ENCODE measurements at regions not wholly inside any gene's neighbourhood (a gene's known extent, or its start where the extent isn't known, plus 50 kb on each side); places are given as distances from the start of the nearest gene placed in this dataset.

DNA sequence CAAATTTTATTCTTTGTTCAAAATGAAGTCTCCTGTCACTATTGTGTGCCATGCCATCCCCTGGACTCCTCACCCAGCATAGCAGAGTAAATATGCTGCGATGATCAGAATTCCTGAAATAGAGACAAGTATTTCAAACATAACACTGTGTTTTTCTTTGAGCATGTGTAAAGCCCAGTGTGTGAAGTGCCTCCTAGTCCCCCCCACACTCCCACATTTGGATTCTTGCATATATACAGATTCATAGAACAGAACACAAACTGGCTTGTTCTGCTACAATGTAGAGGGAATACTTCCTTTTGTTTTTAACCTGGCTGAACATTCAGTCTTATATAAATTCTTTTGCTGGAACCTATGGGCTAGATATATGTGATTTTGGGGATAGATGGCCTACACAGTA lies 84.9 kb downstream of the NUDT12 start:
- no peaks in the 10 kb centered on the region for H3K36me3 ChIP-seq
- 71% methylated on average over 1 of the region's 1 CpG for WGBS
- no peaks in the 10 kb centered on the region for H3K4me1 ChIP-seq (replicated peaks)
- no peaks in the 10 kb centered on the region for H3K27me3 ChIP-seq (replicated peaks; ENCODE audit: insufficient read depth)
- no peaks in the 10 kb centered on the region for H3K9me3 ChIP-seq
- TF ChIP-seq POLR2AphosphoS5 (IDR thresholded peaks at IDR 0.05) (no peak), POLR2A (IDR thresholded peaks at IDR 0.05) (no peak)
- TF ChIP-seq, protein P1, sequence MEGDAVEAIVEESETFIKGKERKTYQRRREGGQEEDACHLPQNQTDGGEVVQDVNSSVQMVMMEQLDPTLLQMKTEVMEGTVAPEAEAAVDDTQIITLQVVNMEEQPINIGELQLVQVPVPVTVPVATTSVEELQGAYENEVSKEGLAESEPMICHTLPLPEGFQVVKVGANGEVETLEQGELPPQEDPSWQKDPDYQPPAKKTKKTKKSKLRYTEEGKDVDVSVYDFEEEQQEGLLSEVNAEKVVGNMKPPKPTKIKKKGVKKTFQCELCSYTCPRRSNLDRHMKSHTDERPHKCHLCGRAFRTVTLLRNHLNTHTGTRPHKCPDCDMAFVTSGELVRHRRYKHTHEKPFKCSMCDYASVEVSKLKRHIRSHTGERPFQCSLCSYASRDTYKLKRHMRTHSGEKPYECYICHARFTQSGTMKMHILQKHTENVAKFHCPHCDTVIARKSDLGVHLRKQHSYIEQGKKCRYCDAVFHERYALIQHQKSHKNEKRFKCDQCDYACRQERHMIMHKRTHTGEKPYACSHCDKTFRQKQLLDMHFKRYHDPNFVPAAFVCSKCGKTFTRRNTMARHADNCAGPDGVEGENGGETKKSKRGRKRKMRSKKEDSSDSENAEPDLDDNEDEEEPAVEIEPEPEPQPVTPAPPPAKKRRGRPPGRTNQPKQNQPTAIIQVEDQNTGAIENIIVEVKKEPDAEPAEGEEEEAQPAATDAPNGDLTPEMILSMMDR (IDR thresholded peaks at IDR 0.05), result no peak
- DNase-seq (ENCODE audit: low spot score), result no peak
- no peak overlapping the region for H3K27ac ChIP-seq
- intact Hi-C loops (cut with DNase I), result no loop called here
- H3K4me3 ChIP-seq, result no peak overlapping the region

DNA sequence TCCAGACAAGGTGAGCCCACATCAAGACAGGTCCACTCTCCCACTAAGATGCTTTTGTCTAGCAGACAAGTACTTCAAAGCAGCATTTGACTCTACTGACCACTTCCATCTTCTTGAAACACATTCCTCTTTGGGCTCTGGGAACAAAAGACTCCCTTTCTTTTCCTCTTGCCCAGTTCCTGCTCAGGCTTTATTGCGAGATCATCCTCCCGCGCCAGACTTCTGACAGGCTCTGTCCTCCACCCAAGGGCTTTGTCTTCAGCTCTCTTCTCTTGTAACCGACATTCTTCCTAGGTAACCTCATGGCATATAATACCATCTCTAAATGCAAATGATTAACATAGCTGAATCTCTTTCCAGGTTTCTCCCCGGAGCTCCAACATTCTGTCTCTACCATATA lies 85.8 kb downstream of the NUDT12 start:
- H3K4me3 ChIP-seq, result no peak overlapping the region
- DNase-seq (ENCODE audit: low spot score), result no peak
- no peaks in the 10 kb centered on the region for H3K27me3 ChIP-seq (replicated peaks; ENCODE audit: insufficient read depth)
- no peaks in the 10 kb centered on the region for H3K4me1 ChIP-seq (replicated peaks)
- no peaks in the 10 kb centered on the region for H3K36me3 ChIP-seq
- intact Hi-C loops (cut with DNase I), result no loop called here
- no peak overlapping the region for H3K27ac ChIP-seq
- WGBS, result 53% methylated on average over 5 of the region's 5 CpGs
- TF ChIP-seq POLR2A (IDR thresholded peaks at IDR 0.05) (no peak), POLR2AphosphoS5 (IDR thresholded peaks at IDR 0.05) (no peak)
- TF ChIP-seq, protein P1 (IDR thresholded peaks at IDR 0.05), result no peak
- no peaks in the 10 kb centered on the region for H3K9me3 ChIP-seq

DNA sequence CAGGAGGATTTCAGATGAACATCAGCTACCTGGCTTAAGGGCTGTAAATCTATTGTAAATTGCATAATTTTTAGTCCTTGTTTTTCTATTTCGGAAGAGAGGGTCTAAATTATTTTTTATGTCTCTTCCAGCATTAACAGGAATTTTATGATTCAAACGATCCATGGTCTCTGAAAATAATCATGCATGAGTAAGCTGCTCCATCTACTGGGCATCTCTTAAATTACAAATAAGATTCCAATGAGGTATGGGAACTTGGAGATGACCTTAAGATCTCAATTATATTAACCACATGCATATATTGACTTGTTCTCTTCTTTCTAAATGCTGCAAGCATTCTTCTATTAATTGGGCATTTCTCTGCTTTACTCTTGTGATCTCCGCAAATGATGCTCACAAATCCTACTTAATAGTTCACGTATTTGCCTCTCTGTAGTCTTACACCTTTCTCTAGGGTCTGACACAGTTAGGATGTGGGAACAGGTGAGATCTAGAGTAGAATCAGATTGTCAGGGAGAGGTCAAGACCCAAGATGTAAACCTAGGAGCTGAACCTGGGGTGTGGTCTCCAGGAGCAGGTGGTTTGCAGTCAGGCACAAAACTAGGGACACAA lies 86.9 kb downstream of the NUDT12 start:
- no peak for DNase-seq (ENCODE audit: low spot score)
- WGBS, result 39% methylated on average over 4 of the region's 4 CpGs
- TF ChIP-seq POLR2A (IDR thresholded peaks at IDR 0.05), result no peak
- TF ChIP-seq, protein P1 (IDR thresholded peaks at IDR 0.05), result peak; percentile 28 to 76 (median 62)

DNA sequence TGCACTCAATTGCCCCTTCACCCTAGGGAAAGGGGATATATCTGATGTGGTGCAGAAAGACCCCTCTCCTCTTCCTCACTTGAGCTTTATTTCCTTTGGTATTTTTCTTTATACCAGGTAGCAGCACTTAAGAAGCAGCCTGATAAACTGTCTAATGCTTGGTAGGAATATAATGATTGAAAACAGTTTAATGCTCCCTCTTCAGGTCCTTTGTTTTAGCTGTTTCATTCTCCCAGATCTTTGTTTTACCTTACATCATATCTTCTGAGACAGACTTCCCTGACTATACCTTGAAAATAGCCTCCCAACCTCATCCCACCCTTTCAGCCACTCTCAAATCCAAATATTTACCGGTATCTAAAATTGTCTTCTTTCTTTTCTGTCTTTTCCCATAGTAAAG lies 87.9 kb downstream of the NUDT12 start:
- no peaks in the 10 kb centered on the region for H3K9me3 ChIP-seq
- no peaks in the 10 kb centered on the region for H3K36me3 ChIP-seq
- DNase-seq (ENCODE audit: low spot score), result no peak
- intact Hi-C loops (cut with DNase I), result loop anchor here (2.0 kb wide), 1 partner anchor 240 kb away; no protein-coding TSS in a partner anchor
- TF ChIP-seq, protein P1 (IDR thresholded peaks at IDR 0.05), result no peak
- TF ChIP-seq POLR2AphosphoS5 (IDR thresholded peaks at IDR 0.05) (no peak), POLR2A (IDR thresholded peaks at IDR 0.05) (no peak)
- WGBS, result 89% methylated on average over 1 of the region's 1 CpG
- no peaks in the 10 kb centered on the region for H3K27me3 ChIP-seq (replicated peaks; ENCODE audit: insufficient read depth)
- no peak overlapping the region for H3K4me3 ChIP-seq
- no peaks in the 10 kb centered on the region for H3K4me1 ChIP-seq (replicated peaks)
- no peak overlapping the region for H3K27ac ChIP-seq

More for the DNA sequence above, 86.9 kb downstream of the NUDT12 start:
- intact Hi-C loops (cut with DNase I), result loop anchor here (2.0 kb wide), 1 partner anchor 241 kb away; no protein-coding TSS in a partner anchor
- H3K27ac ChIP-seq, result no peak overlapping the region
- no peaks in the 10 kb centered on the region for H3K36me3 ChIP-seq
- H3K4me3 ChIP-seq, result no peak overlapping the region
- no peaks in the 10 kb centered on the region for H3K4me1 ChIP-seq (replicated peaks)
- H3K27me3 ChIP-seq (replicated peaks; ENCODE audit: insufficient read depth), result no peaks in the 10 kb centered on the region
- H3K9me3 ChIP-seq, result no peaks in the 10 kb centered on the region

DNA sequence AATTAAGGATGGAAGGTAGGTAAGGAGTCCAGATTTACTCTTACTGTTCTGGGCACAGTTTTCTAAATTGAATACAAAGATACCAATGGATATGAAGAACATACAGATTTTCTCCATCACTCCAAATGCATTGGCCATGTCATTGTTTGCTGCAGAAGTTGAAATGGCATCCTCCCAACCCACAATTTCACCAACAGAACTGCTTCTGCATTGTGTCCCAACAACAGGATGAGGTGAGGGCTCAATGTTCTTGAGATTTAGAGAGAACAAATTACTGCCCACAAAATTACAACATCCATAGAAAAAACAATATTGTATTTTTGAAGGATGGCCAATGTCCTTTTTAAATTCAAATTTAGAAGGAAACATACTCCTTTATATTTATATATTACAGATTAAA lies 88.9 kb downstream of the NUDT12 start:
- Histone ChIP-seq H3K27ac (no peak overlapping the region), H3K27me3 (replicated peaks; ENCODE audit: insufficient read depth) (no peaks in the 10 kb centered on the region), H3K9me3 (no peaks in the 10 kb centered on the region), H3K36me3 (no peaks in the 10 kb centered on the region), H3K4me3 (no peak overlapping the region), H3K4me1 (replicated peaks) (no peaks in the 10 kb centered on the region)
- TF ChIP-seq POLR2A (IDR thresholded peaks at IDR 0.05) (no peak), POLR2AphosphoS5 (IDR thresholded peaks at IDR 0.05) (no peak)
- TF ChIP-seq, protein P1 (IDR thresholded peaks at IDR 0.05), result no peak
- no peak for DNase-seq (ENCODE audit: low spot score)
- intact Hi-C loops (cut with DNase I), result loop anchor here (2.0 kb wide), 1 partner anchor 239 kb away; no protein-coding TSS in a partner anchor

All from prostate gland (tissue), 2 donors.